ENCODE measurements at regions not wholly inside any gene's neighbourhood (a gene's known extent, or its start where the extent isn't known, plus 50 kb on each side); places are given as distances from the start of the nearest gene placed in this dataset.

DNA sequence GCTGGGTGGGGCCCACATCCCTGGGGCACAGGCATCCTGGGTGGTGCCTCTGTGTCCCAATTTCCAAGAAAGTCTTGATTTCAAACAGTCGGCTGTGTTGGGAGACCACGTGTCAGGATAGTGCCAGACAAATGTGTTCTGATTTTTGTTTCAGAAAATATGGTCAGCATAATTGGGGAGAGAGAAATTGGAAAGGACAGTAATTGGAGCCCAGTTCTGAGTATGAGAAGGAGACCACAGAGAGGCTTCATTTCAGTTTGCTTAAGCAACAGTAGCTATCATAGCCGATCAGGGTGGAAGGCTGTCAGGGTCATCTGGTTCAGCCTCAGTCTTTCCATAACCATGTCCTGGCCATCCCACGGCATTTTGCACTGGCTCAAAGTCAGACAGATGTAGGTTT, 220.7 kb downstream of the CDC5L start:
- no peak for DNase-seq (ENCODE audit: low read depth)

DNA sequence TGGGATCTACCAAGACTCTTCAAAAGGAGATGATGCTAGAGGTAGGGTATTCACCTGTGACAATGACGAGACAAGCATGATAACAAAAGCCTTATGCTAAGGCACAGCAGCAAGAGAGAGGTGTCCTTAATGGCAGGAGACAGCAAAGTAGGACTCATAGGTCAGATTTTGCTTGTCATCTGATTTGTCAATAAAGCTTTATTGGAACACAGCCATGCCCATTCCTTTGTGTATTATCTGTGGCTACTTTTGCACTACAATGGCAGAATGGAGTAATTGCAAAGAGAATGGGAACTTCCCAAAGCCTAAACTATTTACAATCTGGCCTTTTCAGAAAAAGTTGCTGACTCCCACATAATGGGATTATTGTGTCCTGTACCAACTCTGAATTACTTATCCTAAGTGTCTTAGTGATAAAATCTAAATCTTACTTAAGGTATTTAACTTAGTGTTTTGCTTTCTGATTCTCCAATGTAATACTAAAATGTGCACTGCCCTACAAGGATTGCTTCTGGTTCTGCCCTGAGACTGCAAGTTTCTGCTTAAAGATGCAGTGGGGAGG, 221.6 kb downstream of the CDC5L start:
- DNase-seq (ENCODE audit: low read depth): no peak

DNA sequence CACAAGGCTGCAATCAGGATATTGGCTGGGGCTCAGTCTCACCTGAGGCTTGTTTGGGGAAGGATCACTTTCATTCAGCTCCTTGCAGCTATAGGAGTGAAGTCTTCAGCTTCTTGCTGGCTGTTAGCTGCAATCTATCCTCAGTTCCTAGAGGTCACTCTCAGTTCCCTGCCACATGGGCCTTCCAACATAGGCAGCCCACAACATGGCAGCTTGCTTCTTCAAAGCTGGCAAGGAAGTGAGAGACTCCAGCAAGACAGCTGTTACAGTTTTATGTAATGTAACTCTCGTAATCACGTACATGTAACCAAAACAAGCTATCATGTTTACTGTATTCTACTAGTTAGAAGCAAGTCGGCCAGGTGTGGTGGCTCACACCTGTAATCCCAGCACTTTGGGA, 226.9 kb downstream of the CDC5L start:
- DNase-seq (ENCODE audit: low read depth): no peak

DNA sequence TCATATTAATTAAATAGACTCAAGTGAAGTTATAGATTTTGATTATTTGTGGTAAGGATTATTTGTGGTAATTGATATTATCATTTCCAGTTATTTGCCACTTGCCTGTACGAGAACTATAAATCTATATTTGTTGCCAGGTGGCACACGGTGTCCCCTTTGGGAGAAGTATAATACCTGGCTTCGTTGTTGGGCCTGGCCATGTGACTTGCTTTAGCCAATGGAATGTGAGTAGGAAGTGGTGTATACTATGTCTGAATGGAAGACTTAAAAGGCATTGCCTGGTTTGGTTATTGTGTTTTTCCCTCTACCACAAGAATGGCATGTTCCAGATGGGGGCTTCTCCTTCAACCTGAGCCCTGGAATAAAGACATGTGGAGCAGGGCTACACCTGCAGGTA, 228.1 kb downstream of the CDC5L start:
- no peak for DNase-seq (ENCODE audit: low read depth)

DNA sequence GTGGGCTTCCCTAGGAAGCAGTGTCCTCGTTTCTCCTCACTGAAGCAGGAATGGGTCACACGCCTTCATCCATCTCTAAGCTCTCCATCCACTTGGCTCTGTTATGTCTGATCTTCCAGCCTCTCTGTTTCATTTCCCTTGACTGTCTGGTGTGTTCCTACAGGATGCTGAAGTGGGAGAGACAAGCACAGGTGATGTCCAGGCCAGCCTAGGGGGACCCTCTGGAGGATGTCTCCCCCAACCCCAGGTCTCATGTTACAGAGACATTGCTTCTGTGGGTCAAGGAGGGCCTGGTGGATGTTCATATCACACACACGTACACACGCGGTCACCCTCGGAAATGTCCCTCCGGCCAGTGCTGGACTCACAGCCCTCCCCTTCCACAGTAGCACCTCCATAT, 229.9 kb downstream of the CDC5L start:
- no peak for DNase-seq (ENCODE audit: low read depth)

DNA sequence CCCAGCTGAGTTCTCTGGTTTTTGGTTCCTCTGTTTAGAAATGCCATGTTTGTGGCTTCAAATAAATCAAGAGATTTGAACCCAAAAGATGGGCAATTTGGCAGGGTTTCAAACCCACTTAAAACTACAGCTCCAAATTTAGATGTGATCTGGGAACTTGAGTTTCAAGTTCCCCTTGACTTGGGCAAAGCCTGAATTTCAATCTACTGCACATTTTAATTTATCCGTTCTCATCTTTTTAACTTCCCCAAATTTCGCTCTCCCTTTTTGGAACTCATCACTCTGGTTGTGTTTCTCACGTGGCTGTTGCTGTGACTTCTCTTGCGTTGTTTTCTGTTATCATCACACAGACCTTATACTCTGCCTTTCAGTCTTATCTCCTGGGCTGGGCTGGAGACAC, 230.9 kb downstream of the CDC5L start:
- DNase-seq (ENCODE audit: low read depth): no peak

DNA sequence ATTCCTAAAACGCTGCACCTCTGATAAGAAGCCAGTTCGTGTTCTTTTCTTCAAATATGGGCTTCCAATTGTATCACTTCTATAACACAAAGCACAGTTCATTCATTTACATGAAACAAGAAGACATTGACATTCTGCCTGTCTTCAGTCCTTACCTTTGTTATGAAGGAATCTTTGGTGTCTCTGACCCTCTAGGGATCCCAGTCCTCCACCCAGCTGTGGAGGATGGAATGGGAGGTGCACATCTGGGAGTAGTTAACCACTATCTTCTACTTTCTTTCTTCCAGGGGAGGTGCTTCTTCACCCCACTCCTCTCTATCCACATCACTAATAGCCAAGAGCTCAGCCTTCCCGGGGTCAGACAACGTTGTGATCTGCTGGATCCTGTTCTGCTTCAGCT, 233.4 kb downstream of the CDC5L start:
- DNase-seq (ENCODE audit: low read depth): no peak

DNA sequence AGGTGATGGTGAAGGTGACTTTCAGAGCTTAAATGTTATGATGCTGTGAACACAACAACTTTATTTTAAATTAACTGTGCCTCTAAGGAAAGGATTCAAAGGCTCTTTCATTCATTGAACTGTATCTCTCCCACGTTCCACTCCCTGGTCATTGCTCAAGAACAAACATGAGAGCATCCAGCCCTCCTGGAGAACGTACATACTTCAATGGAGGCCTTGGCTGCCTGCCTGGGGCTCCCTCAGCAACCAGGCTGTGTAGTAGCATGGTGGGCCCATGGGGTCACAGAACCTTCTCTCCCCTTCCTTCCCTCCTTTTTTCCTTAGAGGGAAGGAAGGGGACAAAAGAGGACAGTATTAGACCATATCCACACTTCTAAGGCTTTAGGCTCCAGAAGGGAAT, 234.3 kb downstream of the CDC5L start:
- DNase-seq (ENCODE audit: low read depth): peak; percentile 65

DNA sequence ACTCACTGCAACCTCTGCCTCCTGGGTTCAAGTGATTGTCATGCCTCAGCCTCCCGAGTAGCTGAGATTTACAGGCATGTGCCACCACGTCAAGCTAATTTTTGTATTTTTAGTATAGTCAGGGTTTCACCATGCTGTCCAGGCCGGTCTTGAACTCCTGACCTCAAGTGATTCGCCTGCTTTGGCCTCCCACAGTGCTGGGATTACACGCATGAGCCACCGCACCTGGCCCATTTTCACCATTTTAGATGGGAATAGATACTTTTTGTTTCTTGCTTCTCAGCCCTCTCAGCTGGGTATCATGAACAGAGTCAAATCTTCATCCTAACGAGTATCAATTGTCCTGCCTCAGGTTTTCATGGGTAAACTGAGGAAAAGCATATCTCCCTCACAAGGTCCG, 235.0 kb downstream of the CDC5L start:
- DNase-seq (ENCODE audit: low read depth): no peak

DNA sequence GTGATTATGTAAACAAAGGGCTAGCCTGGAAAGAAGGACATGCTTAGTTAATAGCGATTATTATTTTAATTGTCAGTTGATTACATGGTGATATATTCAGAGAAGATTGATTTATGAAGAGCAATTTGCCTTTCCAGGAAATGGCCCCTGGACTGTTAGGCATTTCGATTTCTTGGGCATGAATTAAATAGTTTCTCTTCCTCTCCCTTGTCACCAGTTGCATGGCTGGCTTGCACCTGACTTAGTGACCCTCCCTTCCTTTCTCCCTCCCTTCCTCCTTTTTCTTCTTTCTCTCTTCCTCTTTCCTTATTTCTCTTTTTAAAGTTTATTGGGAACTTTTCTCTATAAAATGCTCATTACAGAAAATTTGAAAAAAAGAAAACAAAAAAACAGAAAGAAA, 235.4 kb downstream of the CDC5L start:
- no peak for DNase-seq (ENCODE audit: low read depth)

DNA sequence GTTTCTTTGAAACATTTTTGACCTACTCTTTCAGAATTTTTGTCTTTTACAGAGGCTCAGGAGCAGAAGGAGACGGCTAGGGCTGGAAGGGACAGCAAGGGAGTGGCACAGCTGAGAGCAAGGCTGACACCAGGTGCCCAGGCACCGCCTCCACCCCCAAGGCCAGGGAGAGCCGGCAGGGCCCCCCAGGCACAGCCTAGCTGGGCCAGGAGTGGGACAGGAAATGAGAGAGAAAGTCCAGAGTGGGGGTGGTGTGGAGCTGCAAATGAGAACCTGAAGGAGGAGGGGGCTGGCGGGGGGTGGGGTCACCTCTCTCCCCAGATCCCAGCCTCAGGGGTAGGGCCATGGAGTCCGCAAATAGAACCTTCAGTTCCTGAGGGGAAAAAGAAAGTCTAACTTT, 236.7 kb downstream of the CDC5L start:
- no peak for DNase-seq (ENCODE audit: low read depth)

DNA sequence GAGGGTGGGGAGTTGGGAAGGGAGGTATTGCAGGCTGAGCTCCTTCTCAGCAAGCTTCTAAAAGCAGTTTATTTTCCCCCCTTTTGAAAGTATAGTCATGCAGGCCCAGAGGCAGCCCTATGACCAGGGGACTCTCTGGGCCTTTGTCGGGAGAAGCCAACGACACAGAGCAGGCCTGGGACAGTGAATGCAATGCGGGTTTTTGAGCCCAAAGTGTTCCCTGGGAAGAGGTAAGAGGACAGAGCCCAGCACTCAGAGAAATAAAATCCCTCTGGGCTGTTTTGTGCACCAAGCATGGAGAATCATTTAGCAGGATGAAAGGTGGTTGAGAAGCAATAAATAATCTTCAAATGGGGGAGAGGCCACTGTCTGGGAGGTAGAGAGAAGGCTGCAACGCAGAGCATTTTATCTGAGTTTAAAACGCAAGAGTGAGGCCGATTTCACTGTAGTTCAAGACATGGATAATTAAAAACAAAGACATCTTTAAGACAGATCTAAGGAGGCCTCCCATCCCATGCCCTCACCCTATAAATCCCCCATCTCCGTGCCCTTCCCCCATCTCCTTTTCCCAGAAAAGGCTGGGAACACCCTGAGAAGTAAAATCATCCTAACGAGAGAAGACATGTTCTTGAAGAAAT, 237.5 kb downstream of the CDC5L start:
- DNase-seq (ENCODE audit: low read depth): no peak

DNA sequence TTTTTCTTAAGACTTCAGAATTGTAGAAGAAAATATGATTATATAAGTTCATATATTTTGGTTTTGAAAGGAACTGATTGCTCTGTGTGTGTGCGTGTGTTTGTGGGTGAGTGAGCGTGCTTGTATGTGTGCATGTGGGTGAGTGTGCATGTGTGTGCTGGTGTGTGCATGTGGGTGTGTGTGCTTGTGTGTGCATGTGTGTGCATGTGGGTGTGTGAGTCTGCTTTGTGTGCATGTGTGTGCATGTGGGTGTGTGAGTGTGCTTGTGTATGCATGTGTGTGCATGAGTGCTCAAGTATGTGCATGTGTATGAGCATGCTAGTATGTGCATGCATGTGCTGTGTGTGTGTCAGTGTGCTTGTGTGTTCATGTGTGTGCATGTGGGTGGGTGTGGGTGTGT, 238.5 kb downstream of the CDC5L start:
- no peak for DNase-seq (ENCODE audit: low read depth)

DNA sequence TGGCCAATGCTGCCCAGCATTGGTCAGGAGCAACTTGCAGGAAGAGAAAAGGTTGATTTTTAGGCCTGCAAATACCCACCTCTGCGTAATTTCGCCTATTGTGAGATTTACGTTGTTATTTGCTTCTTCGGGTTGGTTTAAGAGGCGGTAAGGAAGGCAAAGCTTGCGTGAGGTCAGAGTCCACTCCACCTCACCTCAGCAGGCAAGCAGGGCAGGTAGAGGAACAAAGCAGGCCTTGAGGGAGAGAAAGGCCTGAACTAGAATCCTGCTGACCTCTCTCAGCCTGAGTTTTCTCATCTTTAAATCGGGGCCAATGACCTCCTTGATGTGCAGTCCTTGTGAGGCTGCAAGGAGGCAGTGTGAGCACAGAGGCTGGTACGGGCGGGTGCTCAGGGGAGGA, 239.1 kb downstream of the CDC5L start:
- DNase-seq (ENCODE audit: low read depth): no peak

DNA sequence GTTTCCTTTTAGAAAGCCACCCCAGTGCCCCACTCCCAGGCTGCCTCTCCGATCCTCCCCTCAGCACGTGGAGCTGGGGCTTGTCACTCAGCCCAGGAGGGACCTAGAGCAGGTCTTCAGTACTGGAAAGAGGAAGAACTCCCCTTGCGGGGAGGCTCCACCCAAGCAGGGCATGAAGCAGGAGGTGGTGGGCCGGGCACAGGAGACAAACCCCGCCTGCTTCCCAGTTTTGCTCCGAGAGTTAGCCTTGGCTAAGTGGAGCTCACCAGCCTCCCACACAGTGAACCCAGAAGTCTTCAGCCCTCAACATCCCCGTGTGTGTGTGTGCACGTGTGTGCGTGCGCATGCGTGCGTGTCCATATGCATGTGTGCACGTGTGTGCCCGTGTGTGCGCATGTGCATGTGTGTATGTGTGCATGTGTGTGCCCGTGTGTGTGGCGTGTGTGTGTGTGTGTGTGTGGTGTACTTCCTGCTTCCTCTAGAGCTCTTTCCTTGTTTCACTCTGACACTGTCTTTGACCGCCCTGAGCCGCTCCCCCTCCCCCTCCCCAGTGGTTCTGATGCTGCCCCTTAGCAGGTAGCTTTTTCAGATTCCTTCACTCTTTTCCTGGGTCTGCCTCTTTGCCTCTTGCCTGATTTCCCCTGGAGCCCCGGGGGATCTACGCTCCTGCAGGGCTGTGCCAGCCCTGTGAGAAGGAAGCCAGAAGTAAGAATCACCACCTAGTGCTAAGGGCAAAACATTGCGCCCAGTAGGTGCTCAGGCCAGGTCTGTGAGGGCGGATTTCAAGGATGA, 239.8 kb downstream of the CDC5L start:
- no peak for DNase-seq (ENCODE audit: low read depth)

DNA sequence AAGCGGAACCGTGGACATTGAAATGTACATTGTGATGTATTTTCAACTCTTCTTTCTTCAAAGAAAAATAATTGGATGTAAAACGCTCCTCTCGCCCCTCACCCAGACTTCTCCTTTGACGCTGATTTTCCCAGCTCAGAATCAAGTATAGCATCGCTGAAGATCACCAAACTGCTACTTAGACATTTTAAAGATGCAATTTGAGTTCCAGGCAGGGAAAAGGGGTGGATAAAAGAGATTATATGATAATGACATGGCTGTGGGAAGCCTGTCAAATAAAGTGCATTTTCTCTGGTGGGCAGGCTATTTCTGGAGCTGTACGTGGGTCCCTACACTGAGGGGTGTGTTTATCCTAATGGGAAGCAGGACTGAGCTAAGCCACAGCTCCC, 240.4 kb downstream of the CDC5L start:
- no peak for DNase-seq (ENCODE audit: low read depth)

DNA sequence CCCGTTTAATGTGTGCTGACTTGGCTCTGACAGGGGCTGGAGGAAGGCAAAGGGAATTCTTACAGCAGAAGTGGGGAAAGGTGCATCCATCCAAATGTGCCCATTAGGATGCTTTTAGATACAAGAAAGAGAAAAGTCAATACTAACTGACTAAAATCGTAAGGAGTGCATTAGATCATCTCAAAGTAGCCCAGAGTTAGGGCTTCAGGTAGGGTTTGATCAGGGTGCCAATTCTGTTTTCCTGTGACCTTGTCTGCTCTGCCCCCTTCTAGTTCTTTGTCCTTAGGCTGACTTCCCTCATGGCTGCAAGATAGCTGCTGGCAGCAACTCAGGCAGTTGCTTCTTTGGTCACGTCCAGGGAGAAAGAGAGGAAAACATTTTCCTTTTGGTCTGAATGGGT, 240.8 kb downstream of the CDC5L start:
- no peak for DNase-seq (ENCODE audit: low read depth)

DNA sequence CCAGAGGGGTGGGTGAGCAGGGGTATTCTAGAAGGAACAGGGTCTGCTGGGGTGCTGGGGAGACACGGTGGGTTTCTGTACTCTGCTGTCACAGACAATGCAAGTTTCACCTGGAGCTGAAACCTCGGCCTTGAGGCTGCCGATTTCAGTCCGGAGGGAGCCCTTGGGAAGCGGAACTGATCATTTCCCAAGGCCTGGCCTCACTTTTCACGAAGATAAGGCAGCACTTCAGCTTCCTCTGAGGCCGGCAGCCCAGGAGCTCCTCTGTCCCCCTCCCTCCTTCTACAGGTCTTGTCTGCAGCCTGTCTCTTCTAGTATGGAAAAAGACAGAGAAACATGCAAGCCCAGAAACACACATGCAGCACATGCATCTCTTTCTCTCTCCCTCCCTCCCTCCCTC, 242.1 kb downstream of the CDC5L start:
- no peak for DNase-seq (ENCODE audit: low read depth)

DNA sequence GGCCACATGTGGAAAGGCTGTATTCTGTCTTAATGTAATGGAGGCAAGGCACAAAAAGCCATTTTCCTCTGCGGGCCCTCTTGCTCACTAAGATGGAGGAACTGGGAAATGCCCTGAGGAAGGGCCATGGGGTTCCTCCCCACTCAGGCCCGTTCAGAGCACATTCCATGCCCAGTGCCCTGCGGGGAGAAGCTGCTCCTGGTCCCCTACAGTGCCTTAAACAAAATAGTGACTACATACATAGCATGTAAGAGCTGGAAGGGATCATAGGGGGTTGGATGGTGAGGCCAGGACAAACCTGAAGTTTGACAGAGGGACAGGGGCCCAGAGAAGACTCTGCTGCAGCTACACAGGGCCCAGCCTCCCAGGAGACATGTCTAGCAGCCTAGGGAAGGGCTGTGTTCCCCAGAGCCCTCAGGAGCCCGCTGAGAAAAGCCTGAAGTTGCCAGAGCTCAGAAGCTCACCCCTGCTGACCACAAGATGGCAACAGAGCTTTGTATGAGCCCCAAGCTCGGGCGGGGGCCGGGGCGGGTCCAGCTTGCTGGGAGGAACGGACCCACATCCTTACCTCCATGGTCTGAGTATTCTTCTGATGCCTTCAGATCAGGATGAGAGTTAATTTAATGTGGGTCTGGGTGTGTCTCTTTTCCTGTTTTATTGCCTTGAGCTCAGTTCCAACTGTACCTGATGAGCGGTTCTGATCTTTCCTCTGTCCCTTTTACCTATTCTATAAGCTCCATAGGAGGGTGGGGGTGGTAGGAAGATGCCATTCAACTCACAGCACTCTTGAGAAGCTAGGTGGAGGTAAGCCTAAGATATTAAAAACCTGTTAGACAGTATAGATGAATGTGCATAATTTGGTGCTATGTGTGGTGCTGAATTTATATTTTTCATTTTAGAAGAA, 242.9 kb downstream of the CDC5L start:
- peak; percentile 71 for DNase-seq (ENCODE audit: low read depth)

DNA sequence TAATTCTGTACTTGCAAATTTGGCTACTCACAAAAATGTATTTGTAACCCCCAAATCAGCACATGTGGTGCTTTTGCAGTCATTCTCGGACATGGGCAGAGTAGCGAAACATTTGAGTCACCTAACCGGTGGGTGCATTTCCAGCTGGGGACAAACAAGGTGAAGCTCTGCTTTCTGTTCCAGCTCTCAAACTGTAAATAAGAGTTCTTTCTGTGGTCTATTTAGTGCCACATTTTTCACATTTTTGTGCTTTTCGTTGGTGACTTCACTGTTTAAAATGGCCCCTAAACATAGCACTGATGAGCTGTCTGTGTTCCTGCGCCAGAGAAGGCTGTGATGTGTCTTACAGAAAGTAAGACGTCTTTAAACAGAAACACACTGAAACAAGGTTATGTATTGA, 244.5 kb downstream of the CDC5L start:
- peak; percentile 13 for DNase-seq (ENCODE audit: low read depth)

DNA sequence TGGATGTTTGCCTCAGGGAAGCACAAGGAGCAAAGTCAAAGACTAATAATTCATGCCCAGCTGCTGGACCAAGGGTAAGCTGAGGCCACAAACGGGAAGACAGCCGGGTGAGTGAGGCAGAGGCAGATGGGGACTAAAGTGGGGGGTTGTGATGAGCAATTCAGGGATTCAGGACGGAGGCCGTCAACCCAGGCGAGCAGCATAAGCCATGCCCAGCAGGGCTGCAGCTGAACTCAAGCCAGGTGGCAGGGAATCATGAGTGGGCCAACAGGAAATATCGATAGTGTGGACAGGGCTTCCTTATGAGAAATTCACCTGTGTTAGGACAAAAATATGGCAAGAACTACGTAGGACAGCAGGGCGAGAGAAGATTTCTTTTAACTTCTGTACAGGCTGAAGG, 246.8 kb downstream of the CDC5L start:
- DNase-seq (ENCODE audit: low read depth): no peak

DNA sequence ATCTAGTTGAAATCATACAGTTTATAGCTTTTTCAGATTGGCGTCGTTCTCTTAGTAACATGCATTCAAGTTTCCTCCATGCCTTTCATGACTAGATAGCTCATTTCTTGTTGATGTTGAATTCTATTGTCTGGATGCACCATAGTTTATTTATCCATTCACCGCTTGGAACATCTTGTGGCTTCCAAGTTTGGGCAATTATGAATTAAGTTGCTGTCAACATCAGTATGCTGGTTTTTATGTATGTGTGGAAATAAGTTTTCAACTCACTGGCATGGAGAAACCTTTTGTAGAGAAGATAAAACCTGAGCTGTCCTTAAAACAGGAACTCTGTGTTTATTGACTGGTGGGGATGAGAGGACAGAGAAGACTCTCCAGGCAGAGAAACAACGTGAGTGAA, 248.0 kb downstream of the CDC5L start:
- no peak for DNase-seq (ENCODE audit: low read depth)
